ENCODE measurements at regions not wholly inside any gene's neighbourhood (a gene's known extent, or its start where the extent isn't known, plus 50 kb on each side); places are given as distances from the start of the nearest gene placed in this dataset.

DNA sequence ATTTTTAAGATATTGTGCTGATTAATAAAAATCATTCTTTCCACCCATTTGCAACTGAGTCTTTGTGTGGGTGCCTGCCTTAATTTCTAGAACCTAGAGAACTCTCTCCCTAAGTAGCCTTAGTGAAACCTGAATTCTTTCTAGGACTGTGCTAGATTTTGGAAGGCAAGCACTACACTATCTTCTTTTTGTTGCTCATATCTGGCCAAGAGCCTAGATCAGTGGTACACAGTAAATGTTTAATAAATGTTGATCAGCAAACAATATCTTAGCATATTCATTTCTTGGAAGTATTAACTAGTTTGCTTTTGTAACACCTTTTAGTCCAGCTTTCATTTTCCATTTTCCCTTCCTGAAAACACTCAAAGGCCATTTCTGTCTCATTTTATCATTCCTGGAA, 108.5 kb upstream of the CARMIL1 start (continued):
- TF ChIP-seq CHD1 (IDR thresholded peaks at IDR 0.05; ENCODE audit: low read depth, low read length) (no peak), BCL11A (IDR thresholded peaks at IDR 0.05; ENCODE audit: low read depth in 2 of 2, low read length in 2 of 2) (no peak), GTF2F1 (IDR thresholded peaks at IDR 0.05; ENCODE audit: borderline replicate concordance, low read depth, low read length) (no peak), RNF2 (IDR thresholded peaks at IDR 0.05; ENCODE audit: borderline replicate concordance, low read depth, low read length, missing control alignments, poor library complexity, severe bottlenecking) (no peak)

All from H1 (cell line).